IMR-90 (cell line): ENCODE measurements at regions not wholly inside any gene's neighbourhood (a gene's known extent, or its start where the extent isn't known, plus 50 kb on each side); places are given as distances from the start of the nearest gene placed in this dataset.

Experiments used
- ATAC-seq: fragments of 200-7000 bp; cut with Tn5 transposase; 2 replicates; pipeline ENCODE4 v1.9.1; 2020; ENCODE audit warnings: low read depth, mild to moderate bottlenecking, moderate library complexity
- BruUV-seq: library from RNA; stranded (reverse); fragments of 400-500 nt; replicated peaks from 2 replicates; lab custom pipeline; 2021; lab: Mats Ljungman, UMichigan
- CTCF ChIA-PET: fragments of 300-600 bp; formaldehyde crosslinking; extraction: SDS; loops from one replicate; lab custom pipeline; 2021; ENCODE audit warnings: antibody characterized with exemption; lab: Yijun Ruan, JAX
- POLR2A ChIA-PET: fragments of 300-600 bp; sonication (Branson Sonifier 250); formaldehyde crosslinking; loops from one replicate; lab custom pipeline; 2022; ENCODE audit warnings: antibody characterized with exemption; ENCODE audit not compliant: unreplicated experiment; lab: Charles Lee
- DNase-seq: peaks from one replicate; pipeline ENCODE4 v3.0.0; 2013
- H2AFZ ChIP-seq: replicated peaks from 2 replicates; pipeline ENCODE3; 2013; ENCODE audit warnings: low read length, mild to moderate bottlenecking; ENCODE audit not compliant: poor library complexity
- H2AK5ac ChIP-seq: 2 replicates; pipeline ENCODE4 v1.6.1; 2013; ENCODE audit warnings: low read depth, low read length, inconsistent platforms
- H2AK9ac ChIP-seq: replicated peaks from 2 replicates; pipeline ENCODE3; 2013; ENCODE audit warnings: mild to moderate bottlenecking, low read depth, low read length, moderate library complexity; ENCODE audit not compliant: poor library complexity
- H2BK120ac ChIP-seq: 2 replicates; pipeline ENCODE4 v1.6.1; 2013; ENCODE audit warnings: low read depth, low read length, inconsistent platforms
- H2BK15ac ChIP-seq: 3 replicates; pipeline ENCODE4 v1.6.1; 2013; ENCODE audit warnings: low read depth, low read length, inconsistent platforms
- H2BK20ac ChIP-seq: 2 replicates; pipeline ENCODE4 v1.6.1; 2013; ENCODE audit warnings: low read depth, mild to moderate bottlenecking, inconsistent platforms, low read length, moderate library complexity
- H2BK5ac ChIP-seq: 2 replicates; pipeline ENCODE4 v1.6.1; 2013; ENCODE audit warnings: mild to moderate bottlenecking, low read depth, low read length, inconsistent platforms; ENCODE audit not compliant: poor library complexity, severe bottlenecking
- H3K14ac ChIP-seq: replicated peaks from 2 replicates; pipeline ENCODE4 v1.6.1; 2013; ENCODE audit warnings: low read depth, low read length, inconsistent platforms
- H3K18ac ChIP-seq: 2 replicates; pipeline ENCODE4 v1.6.1; 2013; ENCODE audit warnings: low read depth, low read length, control low read depth
- H3K23ac ChIP-seq: 2 replicates; pipeline ENCODE4 v1.6.1; 2013; ENCODE audit warnings: low read depth, low read length, inconsistent platforms
- H3K27ac ChIP-seq: 2 replicates; pipeline ENCODE4 v1.5.1; 2013; ENCODE audit warnings: mild to moderate bottlenecking, control low read depth, low read length; ENCODE audit not compliant: insufficient read depth
- H3K27me3 ChIP-seq: 2 replicates; pipeline ENCODE4 v1.6.1; 2013; ENCODE audit warnings: low read length; ENCODE audit not compliant: control insufficient read depth, insufficient read depth
- H3K36me3 ChIP-seq: 2 replicates; pipeline ENCODE4 v1.6.1; 2013; ENCODE audit warnings: low read length, mixed read lengths; ENCODE audit not compliant: control insufficient read depth, insufficient read depth
- H3K4ac ChIP-seq: 2 replicates; pipeline ENCODE4 v1.6.1; 2013; ENCODE audit warnings: low read depth, low read length, inconsistent platforms
- H3K4me1 ChIP-seq: 2 replicates; pipeline ENCODE4 v1.6.1; 2013; ENCODE audit warnings: low read length, mixed read lengths; ENCODE audit not compliant: control insufficient read depth, insufficient read depth
- H3K4me2 ChIP-seq: 2 replicates; pipeline ENCODE4 v1.6.1; 2013; ENCODE audit warnings: low read depth, mild to moderate bottlenecking, control low read depth, low read length, moderate library complexity
- H3K4me3 ChIP-seq: 2 replicates; pipeline ENCODE4 v1.5.1; 2013; ENCODE audit warnings: low read depth, mild to moderate bottlenecking, control low read depth, low read length, moderate library complexity; ENCODE audit not compliant: insufficient read depth
- H3K56ac ChIP-seq: 2 replicates; pipeline ENCODE4 v1.6.1; 2013; ENCODE audit warnings: low read length, inconsistent platforms; ENCODE audit not compliant: insufficient read depth; ENCODE audit errors: extremely low read depth
- H3K79me1 ChIP-seq, 2 experiments: 2 replicates each; pipeline ENCODE4 v1.6.1; 2013; ENCODE audit warnings: low read length in 2 of 2, inconsistent platforms in 1 of 2, low read depth in 1 of 2
- H3K9ac ChIP-seq: 2 replicates; pipeline ENCODE4 v1.6.1; 2013; ENCODE audit warnings: low read depth, low read length, control low read depth
- H3K9me1 ChIP-seq: 2 replicates; pipeline ENCODE4 v1.6.1; 2013; ENCODE audit warnings: low read length, inconsistent platforms; ENCODE audit not compliant: insufficient read depth
- H3K9me3 ChIP-seq: 2 replicates; pipeline ENCODE4 v1.6.1; 2013; ENCODE audit warnings: low read length; ENCODE audit not compliant: control insufficient read depth, insufficient read depth
- H4K20me1 ChIP-seq: 2 replicates; pipeline ENCODE4 v1.6.1; 2013; ENCODE audit warnings: low read length, inconsistent platforms; ENCODE audit not compliant: insufficient read depth
- H4K5ac ChIP-seq: 2 replicates; pipeline ENCODE4 v1.6.1; 2013; ENCODE audit warnings: mild to moderate bottlenecking, low read depth, low read length, control low read depth
- H4K8ac ChIP-seq, 2 experiments: 2 replicates each; pipeline ENCODE4 v1.6.1; 2013; ENCODE audit warnings: low read depth in 2 of 2, low read length in 2 of 2, control low read depth in 1 of 2, inconsistent platforms in 1 of 2
- H4K91ac ChIP-seq: 2 replicates; pipeline ENCODE4 v1.6.1; 2013; ENCODE audit warnings: low read depth, low read length, inconsistent platforms; ENCODE audit not compliant: insufficient read depth
- BHLHE40 ChIP-seq: fragments of 150-350 bp; IDR thresholded peaks from 2 replicates; pipeline ENCODE4 v1.6.1; 2016; ENCODE audit warnings: mild to moderate bottlenecking, low read depth, low read length
- CEBPB ChIP-seq: IDR thresholded peaks from 2 replicates; pipeline ENCODE4 v1.6.1; 2012; ENCODE audit warnings: low read depth, low read length, improper control_type of control experiment
- CHD1 ChIP-seq: IDR thresholded peaks from 2 replicates; pipeline ENCODE4 v1.6.1; 2012; ENCODE audit warnings: low read depth, low read length, improper control_type of control experiment
- FOS ChIP-seq: fragments of 150-350 bp; IDR thresholded peaks from 2 replicates; pipeline ENCODE4 v1.6.1; 2016; ENCODE audit warnings: low read depth, low read length
- MAFK ChIP-seq: IDR thresholded peaks from 2 replicates; pipeline ENCODE4 v1.6.1; 2012; ENCODE audit warnings: low read depth, low read length, improper control_type of control experiment
- MXI1 ChIP-seq: IDR thresholded peaks from 2 replicates; pipeline ENCODE4 v1.6.1; 2012; ENCODE audit warnings: low read depth, mild to moderate bottlenecking, low read length, moderate library complexity, borderline replicate concordance
- POLR2A ChIP-seq: IDR thresholded peaks from 2 replicates; pipeline ENCODE4 v1.6.1; 2012; ENCODE audit warnings: mild to moderate bottlenecking, low read depth, low read length
- RAD21 ChIP-seq: IDR thresholded peaks from 2 replicates; pipeline ENCODE4 v1.6.1; 2012; ENCODE audit warnings: low read length, improper control_type of control experiment
- RCOR1 ChIP-seq: IDR thresholded peaks from 2 replicates; pipeline ENCODE4 v1.6.1; 2012; ENCODE audit warnings: mild to moderate bottlenecking, low read length, improper control_type of control experiment; ENCODE audit not compliant: insufficient replicate concordance
- RFX5 ChIP-seq: IDR thresholded peaks from 2 replicates; pipeline ENCODE4 v1.8.0; 2012; ENCODE audit warnings: low read depth, mild to moderate bottlenecking, low read length, moderate library complexity
- SMC3 ChIP-seq: fragments of 150-350 bp; IDR thresholded peaks from 2 replicates; pipeline ENCODE4 v1.6.1; 2016; ENCODE audit warnings: low read depth, mild to moderate bottlenecking, antibody characterized with exemption, low read length, moderate library complexity
- WGBS, 2 experiments: methylation state at CpG; one replicate each; pipeline versions ENCODE4 v1.1.5 to v1.1.7; 2013; ENCODE audit warnings: missing lambda C conversion rate in 2 of 2; ENCODE audit not compliant: insufficient read length in 1 of 2; ENCODE audit errors: extremely low coverage in 2 of 2; 5-methylcytosine and 5-hydroxymethylcytosine counted together
- dilution Hi-C: fragments of 300-500 bp; cut with HindIII; formaldehyde crosslinking; loops from one replicate; pipeline ENCODE4 v1.14.3; 2018; ENCODE audit warnings: low sequenced_read_pairs; ENCODE audit not compliant: unreplicated experiment
- in situ Hi-C: fragments of 300-500 bp; cut with MboI; formaldehyde crosslinking; loops from 3 replicates; pipeline ENCODE4 v1.14.3; 2019; ENCODE audit warnings: low sequenced_read_pairs, inconsistent platforms, mixed read lengths
- intact Hi-C: fragments of 100-400 bp; cut with micrococcal nuclease; formaldehyde crosslinking; loops from 2 replicates; pipeline ENCODE4 v1.10.0; 2022
- TF ChIP-seq, protein P1 (sequence below): fragments of 150-350 bp; IDR thresholded peaks from 2 replicates; pipeline ENCODE4 v1.6.1; 2017; ENCODE audit warnings: mild to moderate bottlenecking, antibody characterized with exemption, low read length, low read depth
- TF ChIP-seq, protein P2 (sequence below): fragments of 150-350 bp; IDR thresholded peaks from 2 replicates; pipeline ENCODE4 v1.6.1; 2016; ENCODE audit warnings: low read depth, mild to moderate bottlenecking, low read length, moderate library complexity, borderline replicate concordance

DNA sequence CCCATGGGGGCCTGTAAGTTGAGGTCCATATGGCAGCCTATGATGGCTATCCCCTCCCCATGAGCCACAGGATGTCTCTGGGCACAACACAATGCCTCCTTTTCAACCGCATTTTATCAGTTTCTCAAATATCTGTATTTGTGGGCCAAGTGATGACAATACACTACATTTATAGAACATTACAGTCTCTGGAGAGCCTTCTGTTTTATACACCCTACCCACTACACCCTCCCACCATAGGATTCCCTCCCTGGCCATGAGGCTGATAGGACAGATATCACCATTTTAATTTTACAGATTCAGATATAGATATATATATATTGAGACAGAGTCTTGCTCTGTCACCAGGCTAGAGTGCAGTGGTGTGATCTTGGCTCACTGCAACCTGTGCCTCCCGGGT is 236.8 kb downstream of the ENC1 start:
- H3K27me3 ChIP-seq, result peaks cover 16% of the 10 kb centered on the region
- peaks cover 4% of the 10 kb centered on the region; the same call in 1 of the 2 replicates for H3K9me3 ChIP-seq
- H4K5ac ChIP-seq, result no peak overlapping the region
- in situ Hi-C loops, result no loop called here
- dilution Hi-C loops, result no loop called here
- no peak overlapping the region for H3K9ac ChIP-seq
- DNase-seq (no peak), ATAC-seq (no peak)
- no peaks in the 10 kb centered on the region for H3K9me1 ChIP-seq
- H2AK9ac ChIP-seq, result no peak overlapping the region
- H3K23ac ChIP-seq, result no peak overlapping the region
- no peaks in the 10 kb centered on the region for H3K79me1 ChIP-seq
- no peak overlapping the region for H3K14ac ChIP-seq
- H3K27ac ChIP-seq, result no peak overlapping the region
- no TSS peak for BruUV-seq
- no peak overlapping the region for H2BK120ac ChIP-seq
- TF ChIP-seq POLR2A (no peak), CEBPB (no peak), SMC3 (no peak), RAD21 (no peak), CHD1 (no peak), MAFK (no peak), MXI1 (no peak), RFX5 (no peak), BHLHE40 (no peak), FOS (no peak), RCOR1 (no peak)
- TF ChIP-seq, protein P1, sequence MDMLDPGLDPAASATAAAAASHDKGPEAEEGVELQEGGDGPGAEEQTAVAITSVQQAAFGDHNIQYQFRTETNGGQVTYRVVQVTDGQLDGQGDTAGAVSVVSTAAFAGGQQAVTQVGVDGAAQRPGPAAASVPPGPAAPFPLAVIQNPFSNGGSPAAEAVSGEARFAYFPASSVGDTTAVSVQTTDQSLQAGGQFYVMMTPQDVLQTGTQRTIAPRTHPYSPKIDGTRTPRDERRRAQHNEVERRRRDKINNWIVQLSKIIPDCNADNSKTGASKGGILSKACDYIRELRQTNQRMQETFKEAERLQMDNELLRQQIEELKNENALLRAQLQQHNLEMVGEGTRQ, result no peak
- TF ChIP-seq, protein P2, sequence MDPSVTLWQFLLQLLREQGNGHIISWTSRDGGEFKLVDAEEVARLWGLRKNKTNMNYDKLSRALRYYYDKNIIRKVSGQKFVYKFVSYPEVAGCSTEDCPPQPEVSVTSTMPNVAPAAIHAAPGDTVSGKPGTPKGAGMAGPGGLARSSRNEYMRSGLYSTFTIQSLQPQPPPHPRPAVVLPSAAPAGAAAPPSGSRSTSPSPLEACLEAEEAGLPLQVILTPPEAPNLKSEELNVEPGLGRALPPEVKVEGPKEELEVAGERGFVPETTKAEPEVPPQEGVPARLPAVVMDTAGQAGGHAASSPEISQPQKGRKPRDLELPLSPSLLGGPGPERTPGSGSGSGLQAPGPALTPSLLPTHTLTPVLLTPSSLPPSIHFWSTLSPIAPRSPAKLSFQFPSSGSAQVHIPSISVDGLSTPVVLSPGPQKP, result no peak
- no peak overlapping the region for H3K4me3 ChIP-seq
- no peak overlapping the region for H3K18ac ChIP-seq
- intact Hi-C loops, result no loop called here
- H3K4me2 ChIP-seq, result no peak overlapping the region
- no peak overlapping the region for H2BK15ac ChIP-seq
- no peak overlapping the region for H2AFZ ChIP-seq
- no peak overlapping the region for H3K56ac ChIP-seq
- no peak overlapping the region for H3K4ac ChIP-seq
- H2BK20ac ChIP-seq, result no peak overlapping the region
- no peak overlapping the region for H2AK5ac ChIP-seq
- ChIA-PET CTCF (no interaction called here), POLR2A (no interaction called here)
- no peak overlapping the region for H4K8ac ChIP-seq
- H2BK5ac ChIP-seq, result no peak overlapping the region
- H4K91ac ChIP-seq, result no peak overlapping the region
- no peaks in the 10 kb centered on the region for H3K36me3 ChIP-seq
- H3K4me1 ChIP-seq, result no peaks in the 10 kb centered on the region
- H4K20me1 ChIP-seq, result no peaks in the 10 kb centered on the region
- WGBS, 2 experiments, result 83% methylated on average over 1 of the region's 2 CpGs; no CpG with 5 or more reads in 1 of the 2 experiments
